AG04450 (cell line): ENCODE measurements at regions not wholly inside any gene's neighbourhood (a gene's known extent, or its start where the extent isn't known, plus 50 kb on each side); places are given as distances from the start of the nearest gene placed in this dataset.

Experiments used
- CTCF ChIA-PET: fragments of 300-600, 350-600 bp; formaldehyde crosslinking; extraction: SDS; loops from one replicate; lab custom pipeline; 2022; ENCODE audit warnings: antibody characterized with exemption, inconsistent platforms; lab: Charles Lee
- POLR2A ChIA-PET: fragments of 350-600 bp; formaldehyde crosslinking; extraction: SDS; loops from one replicate; lab custom pipeline; 2021; ENCODE audit warnings: antibody characterized with exemption, inconsistent platforms; lab: Yijun Ruan, JAX
- DNase-seq: peaks from one replicate; pipeline ENCODE4 v3.0.0-alpha.2; 2011; ENCODE audit warnings: low read depth, low spot score
- H3K27ac ChIP-seq: one replicate; pipeline ENCODE4 v1.5.1; 2012; ENCODE audit warnings: low read depth, low read length, control low read depth
- H3K27me3 ChIP-seq: one replicate; pipeline ENCODE4 v1.6.0; 2012; ENCODE audit warnings: low read length; ENCODE audit not compliant: control insufficient read depth, insufficient read depth
- H3K4me3 ChIP-seq: 2 replicates; pipeline ENCODE4 v1.5.1; 2011; ENCODE audit warnings: mild to moderate bottlenecking, low read depth, low read length, control low read depth
- H3K9me3 ChIP-seq: 2 replicates; pipeline ENCODE4 v1.5.1; 2012; ENCODE audit warnings: low read length; ENCODE audit not compliant: control insufficient read depth, insufficient read depth
- CTCF ChIP-seq: IDR thresholded peaks from 2 replicates; pipeline ENCODE4 v1.5.1; 2011; ENCODE audit warnings: low read depth, low read length, control low read depth, inconsistent platforms

- Histone ChIP-seq H3K4me3 (no peak overlapping the region), H3K9me3 (peaks cover 74% of the 10 kb centered on the region), H3K27me3 (no peaks in the 10 kb centered on the region), H3K27ac (no peak overlapping the region)
- TF ChIP-seq CTCF, result no peak
- no peak for DNase-seq
- POLR2A ChIA-PET, result no interaction called here
- CTCF ChIA-PET, result no interaction called here
Measured at GRCh38 chr12:34215213-34215892, 193.1 kb downstream of the ALG10 start.

GRCh38 chr12:34215893-34216285 lies 193.6 kb downstream of the ALG10 start:
- no peak for DNase-seq
- ChIA-PET POLR2A (no interaction called here), CTCF (no interaction called here)
- TF ChIP-seq CTCF, result no peak
- H3K9me3 ChIP-seq, result peaks cover 69% of the 10 kb centered on the region
- no peak overlapping the region for H3K27ac ChIP-seq
- H3K27me3 ChIP-seq, result no peaks in the 10 kb centered on the region
- H3K4me3 ChIP-seq, result no peak overlapping the region

- CTCF ChIA-PET, result interaction anchor here (0.6 to 0.8 kb wide), 5 partner anchors 39 to 1699 kb away, joined by 3 to 6 read pairs (median 5); partner anchors contain the start of gene ALG10
- POLR2A ChIA-PET, result no interaction called here
- TF ChIP-seq CTCF, result no peak
Measured at GRCh38 chr12:34217660-34218059, 195.4 kb downstream of the ALG10 start.

GRCh38 chr12:34218193-34219045 lies 196.1 kb downstream of the ALG10 start:
- TF ChIP-seq CTCF, result peak; percentile 54
- CTCF ChIA-PET, result interaction anchor here (0.6 to 0.8 kb wide), 5 partner anchors 39 to 1700 kb away, joined by 3 to 6 read pairs (median 5); partner anchors contain the start of gene ALG10
- DNase-seq, result no peak
- POLR2A ChIA-PET, result no interaction called here
- no peak overlapping the region for H3K27ac ChIP-seq
- H3K9me3 ChIP-seq, result peaks cover 58% of the 10 kb centered on the region
- H3K4me3 ChIP-seq, result no peak overlapping the region
- H3K27me3 ChIP-seq, result no peaks in the 10 kb centered on the region

More at GRCh38 chr12:34217660-34218059, 195.4 kb downstream of the ALG10 start:
- peaks cover 64% of the 10 kb centered on the region for H3K9me3 ChIP-seq
- H3K27me3 ChIP-seq, result no peaks in the 10 kb centered on the region
- no peak overlapping the region for H3K4me3 ChIP-seq
- DNase-seq, result no peak
- no peak overlapping the region for H3K27ac ChIP-seq
